Fibroblast of lung (primary cell): ENCODE measurements at regions not wholly inside any gene's neighbourhood (a gene's known extent, or its start where the extent isn't known, plus 50 kb on each side); places are given as distances from the start of the nearest gene placed in this dataset.
"Not testable (repeated sequence)": the region's sequence is repeated elsewhere in the genome, so short reads cannot be mapped to it uniquely, and the experiment has no call there.

Experiments used
- DNase-seq, 2 donors: peaks; one replicate each; pipeline versions ENCODE4 v3.0.0 to v3.0.0-alpha.2; 2010; ENCODE audit warnings: low read depth in 2 of 2
- H2AFZ ChIP-seq: 2 replicates; pipeline ENCODE4 v1.5.1; 2012; ENCODE audit warnings: low read length, control low read depth, inconsistent platforms
- H3K27ac ChIP-seq: 2 replicates; pipeline ENCODE4 v1.5.1; 2011; ENCODE audit warnings: low read length, control low read depth; ENCODE audit not compliant: insufficient read depth
- H3K27me3 ChIP-seq: 2 replicates; pipeline ENCODE4 v1.5.1; 2011; ENCODE audit warnings: mild to moderate bottlenecking, low read length; ENCODE audit not compliant: control insufficient read depth, insufficient read depth
- H3K36me3 ChIP-seq: 2 replicates; pipeline ENCODE4 v1.5.1; 2011; ENCODE audit warnings: low read length; ENCODE audit not compliant: control insufficient read depth, insufficient read depth
- H3K4me1 ChIP-seq: 2 replicates; pipeline ENCODE4 v1.5.1; 2011; ENCODE audit warnings: low read length; ENCODE audit not compliant: control insufficient read depth, insufficient read depth; ENCODE audit errors: extremely low read depth
- H3K4me2 ChIP-seq: 2 replicates; pipeline ENCODE4 v1.5.1; 2011; ENCODE audit warnings: low read length, control low read depth; ENCODE audit not compliant: insufficient read depth; ENCODE audit errors: extremely low read depth
- H3K4me3 ChIP-seq, 4 experiments: fragments of 200-600 bp in 1 of 4; sonication (generic) in 1 of 4; replicated peaks in 1 of 4; 2 replicates each; pipeline ENCODE4 v1.5.1; 2011 to 2016; ENCODE audit warnings: low read length in 4 of 4, low read depth in 3 of 4, mild to moderate bottlenecking in 3 of 4, control low read depth in 2 of 4, inconsistent platforms in 1 of 4, mixed read lengths in 1 of 4; ENCODE audit not compliant: insufficient read depth in 1 of 4; ENCODE audit errors: control extremely low read depth in 1 of 4
- H3K79me2 ChIP-seq: 2 replicates; pipeline ENCODE4 v1.5.1; 2012; ENCODE audit warnings: mild to moderate bottlenecking, low read length, inconsistent platforms; ENCODE audit not compliant: control insufficient read depth, insufficient read depth
- H3K9ac ChIP-seq: 2 replicates; pipeline ENCODE4 v1.5.1; 2011; ENCODE audit warnings: mild to moderate bottlenecking, low read length, control low read depth; ENCODE audit not compliant: insufficient read depth
- H3K9me3 ChIP-seq: 2 replicates; pipeline ENCODE4 v1.5.1; 2012; ENCODE audit warnings: low read depth, low read length; ENCODE audit not compliant: control insufficient read depth, insufficient read depth
- H4K20me1 ChIP-seq: 2 replicates; pipeline ENCODE4 v1.5.1; 2011; ENCODE audit warnings: low read length; ENCODE audit not compliant: control insufficient read depth, insufficient read depth; ENCODE audit errors: extremely low read depth
- EZH2 ChIP-seq: IDR thresholded peaks from 2 replicates; pipeline ENCODE4 v1.5.1; 2012; ENCODE audit warnings: low read length, control low read depth, mild to moderate bottlenecking; ENCODE audit errors: missing control alignments
- TF ChIP-seq, protein P1 (sequence below), 2 donors: IDR thresholded peaks in 1 of 2; conservative IDR thresholded peaks in 1 of 2; 1 replicate in 1 of 2; 2 replicates in 1 of 2; pipeline ENCODE4 v1.5.1; 2011 to 2012; ENCODE audit warnings: low read length in 2 of 2, control low read depth in 1 of 2, inconsistent platforms in 1 of 2, low read depth in 1 of 2, mild to moderate bottlenecking in 1 of 2

DNA sequence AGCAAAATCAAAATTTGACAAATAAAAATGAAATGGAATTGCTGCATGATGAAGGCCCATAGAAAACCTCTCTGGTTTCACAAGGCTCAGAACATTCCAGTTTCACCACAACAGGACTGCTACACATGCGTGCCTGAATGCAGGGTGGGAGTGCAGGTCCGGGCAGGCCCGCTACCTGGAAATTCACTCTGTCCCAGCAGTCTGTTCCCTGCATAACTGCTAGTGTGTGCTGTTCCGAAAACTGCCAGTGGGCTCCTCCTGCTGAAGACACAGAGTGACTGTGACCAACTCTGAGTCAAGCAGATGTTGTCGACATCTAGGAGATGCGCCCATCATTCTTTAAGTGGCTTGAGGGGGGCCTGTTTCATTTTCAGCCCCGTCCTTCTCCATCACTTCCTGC, 284.8 kb upstream of the MAF start:
- Histone ChIP-seq H3K4me2 (no peak overlapping the region), H3K27ac (no peak overlapping the region), H3K79me2 (no peaks in the 10 kb centered on the region), H3K4me3 (no peak overlapping the region), H4K20me1 (no peaks in the 10 kb centered on the region), H3K9ac (no peak overlapping the region), H3K36me3 (no peaks in the 10 kb centered on the region), H3K27me3 (no peaks in the 10 kb centered on the region), H3K9me3 (no peaks in the 10 kb centered on the region), H3K4me1 (no peaks in the 10 kb centered on the region), H2AFZ (no peak overlapping the region)
- TF ChIP-seq, protein P1, sequence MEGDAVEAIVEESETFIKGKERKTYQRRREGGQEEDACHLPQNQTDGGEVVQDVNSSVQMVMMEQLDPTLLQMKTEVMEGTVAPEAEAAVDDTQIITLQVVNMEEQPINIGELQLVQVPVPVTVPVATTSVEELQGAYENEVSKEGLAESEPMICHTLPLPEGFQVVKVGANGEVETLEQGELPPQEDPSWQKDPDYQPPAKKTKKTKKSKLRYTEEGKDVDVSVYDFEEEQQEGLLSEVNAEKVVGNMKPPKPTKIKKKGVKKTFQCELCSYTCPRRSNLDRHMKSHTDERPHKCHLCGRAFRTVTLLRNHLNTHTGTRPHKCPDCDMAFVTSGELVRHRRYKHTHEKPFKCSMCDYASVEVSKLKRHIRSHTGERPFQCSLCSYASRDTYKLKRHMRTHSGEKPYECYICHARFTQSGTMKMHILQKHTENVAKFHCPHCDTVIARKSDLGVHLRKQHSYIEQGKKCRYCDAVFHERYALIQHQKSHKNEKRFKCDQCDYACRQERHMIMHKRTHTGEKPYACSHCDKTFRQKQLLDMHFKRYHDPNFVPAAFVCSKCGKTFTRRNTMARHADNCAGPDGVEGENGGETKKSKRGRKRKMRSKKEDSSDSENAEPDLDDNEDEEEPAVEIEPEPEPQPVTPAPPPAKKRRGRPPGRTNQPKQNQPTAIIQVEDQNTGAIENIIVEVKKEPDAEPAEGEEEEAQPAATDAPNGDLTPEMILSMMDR (conservative IDR thresholded peaks at IDR 0.05 in 1 of 2, IDR thresholded peaks at IDR 0.05 in 1 of 2; ENCODE audit: low read depth in 1 of 2, low read length in 2 of 2): no peak
- DNase-seq: no peak

DNA sequence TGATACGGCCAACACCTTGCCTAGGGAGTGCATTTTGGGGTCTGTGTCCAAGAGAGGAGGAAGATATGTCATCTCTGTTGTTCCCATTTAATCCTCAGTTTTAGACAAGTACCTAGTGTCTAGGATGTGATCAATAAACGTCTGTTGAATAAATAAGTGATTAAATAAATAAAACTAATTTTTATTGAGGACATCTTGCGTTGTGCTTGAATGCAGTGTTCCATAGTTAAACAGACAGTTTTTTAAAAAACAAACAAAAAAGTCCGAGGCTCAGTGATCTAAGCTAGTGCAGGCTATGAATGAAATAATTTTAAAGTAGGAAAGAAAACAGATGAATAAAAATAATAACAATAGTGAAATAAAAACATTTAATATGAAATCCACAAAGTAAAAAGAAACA, 283.0 kb upstream of the MAF start:
- Histone ChIP-seq H3K9me3 (no peaks in the 10 kb centered on the region), H2AFZ (no peak overlapping the region), H3K27me3 (no peaks in the 10 kb centered on the region), H3K9ac (no peak overlapping the region), H3K4me3 (no peak overlapping the region), H3K4me1 (no peaks in the 10 kb centered on the region), H3K79me2 (no peaks in the 10 kb centered on the region), H3K36me3 (no peaks in the 10 kb centered on the region), H3K4me2 (no peak overlapping the region), H4K20me1 (no peaks in the 10 kb centered on the region), H3K27ac (no peak overlapping the region)
- no peak for TF ChIP-seq EZH2
- no peak for DNase-seq

DNA sequence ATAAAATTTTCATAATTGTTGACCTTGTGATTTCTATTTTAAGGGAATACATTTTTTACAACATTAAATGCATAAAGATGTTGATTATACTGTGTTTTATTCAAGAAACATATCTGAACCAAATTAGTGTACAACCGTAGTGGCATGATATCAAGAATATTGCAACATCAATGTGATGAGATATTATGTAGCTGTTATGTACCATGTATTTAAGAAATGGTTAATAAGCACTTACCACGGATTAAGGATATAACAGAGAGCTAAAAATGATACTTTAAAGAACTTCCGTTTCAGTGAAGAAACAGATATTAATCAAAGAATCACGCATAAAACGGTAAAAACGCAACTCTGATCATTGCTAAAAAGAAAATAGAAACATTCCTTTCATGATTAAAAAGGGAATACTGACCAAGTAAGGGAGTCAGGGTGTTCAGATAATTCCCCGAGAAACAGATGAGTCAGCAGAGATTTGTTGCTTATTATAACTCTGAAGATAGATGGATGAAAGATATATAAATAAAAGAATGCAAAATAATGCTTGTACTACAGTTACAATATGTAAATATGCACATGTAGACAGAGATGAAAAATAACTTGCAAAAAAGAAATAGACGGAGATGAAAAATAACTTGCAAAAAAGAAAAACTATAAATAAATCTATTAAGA, 281.9 kb upstream of the MAF start:
- H3K27me3 ChIP-seq: no peaks in the 10 kb centered on the region
- H3K79me2 ChIP-seq: no peaks in the 10 kb centered on the region
- H2AFZ ChIP-seq: no peak overlapping the region
- no peak overlapping the region for H3K4me2 ChIP-seq
- peak in 1 of 2 donors; percentile 15 for DNase-seq
- no peaks in the 10 kb centered on the region for H3K4me1 ChIP-seq
- H3K4me3 ChIP-seq: no peak overlapping the region
- H3K9me3 ChIP-seq: no peaks in the 10 kb centered on the region
- H3K9ac ChIP-seq: no peak overlapping the region
- H4K20me1 ChIP-seq: no peaks in the 10 kb centered on the region
- no peak overlapping the region for H3K27ac ChIP-seq
- no peak for TF ChIP-seq EZH2
- TF ChIP-seq, protein P1 (conservative IDR thresholded peaks at IDR 0.05 in 1 of 2, IDR thresholded peaks at IDR 0.05 in 1 of 2; ENCODE audit: low read depth in 1 of 2, low read length in 2 of 2): no peak
- H3K36me3 ChIP-seq: no peaks in the 10 kb centered on the region

DNA sequence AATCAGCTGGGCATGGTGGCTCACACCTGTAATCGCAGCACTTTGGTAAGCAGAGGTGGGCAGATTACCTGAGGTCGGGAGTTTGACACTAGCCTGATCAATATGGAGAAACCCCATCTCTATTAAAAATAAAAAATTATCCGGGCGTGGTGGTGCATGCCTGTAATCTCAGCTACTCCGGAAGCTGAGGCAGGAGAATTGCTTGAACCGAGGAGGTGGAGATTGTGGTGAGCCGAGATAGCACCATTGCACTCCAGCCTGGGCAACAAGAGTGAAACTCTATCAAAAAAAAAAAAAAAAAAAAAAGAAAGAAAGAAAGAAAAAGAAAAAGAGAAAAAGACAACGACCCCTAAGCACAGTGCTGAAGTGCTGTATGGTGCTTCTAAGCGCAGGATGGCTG, 280.6 kb upstream of the MAF start:
- not testable (repeated sequence) for H3K27me3 ChIP-seq, H4K20me1 ChIP-seq, H3K4me1 ChIP-seq, H3K79me2 ChIP-seq, H3K9ac ChIP-seq, DNase-seq, H3K27ac ChIP-seq, H3K9me3 ChIP-seq, H3K36me3 ChIP-seq, H3K4me3 ChIP-seq, H2AFZ ChIP-seq, H3K4me2 ChIP-seq
